H1 (cell line): ENCODE measurements at regions not wholly inside any gene's neighbourhood (a gene's known extent, or its start where the extent isn't known, plus 50 kb on each side); places are given as distances from the start of the nearest gene placed in this dataset.

Source experiments
- CTCF ChIA-PET: fragments of 300-600 bp; sonication (Branson Sonifier 250); formaldehyde crosslinking; loops from one replicate; lab custom pipeline; 2021; ENCODE audit not compliant: partially characterized antibody; lab: Charles Lee
- POLR2A ChIA-PET: fragments of 300-600 bp; sonication (Branson Sonifier 250); formaldehyde crosslinking; loops from one replicate; lab custom pipeline; 2021; ENCODE audit warnings: inconsistent platforms; ENCODE audit not compliant: partially characterized antibody; lab: Charles Lee
- DNase-seq, 2 experiments: peaks; one replicate each; pipeline versions ENCODE4 v3.0.0 to v3.0.0-alpha.2; 2010 to 2022; ENCODE audit warnings: low spot score in 2 of 2, low read depth in 1 of 2, mixed read lengths in 1 of 2
- FAIRE-seq: peaks from 2 replicates; lab custom pipeline; 2011; peaks lifted over from hg19 to GRCh38; lab: Jason Lieb, UNC
- H2AFZ ChIP-seq: 2 replicates; pipeline ENCODE4 v1.8.1; 2012; ENCODE audit warnings: low read length, inconsistent platforms
- H2AK5ac ChIP-seq: 2 replicates; pipeline ENCODE4 v1.6.1; 2013; ENCODE audit warnings: low read depth, low read length
- H2BK120ac ChIP-seq: replicated peaks from 2 replicates; pipeline ENCODE3; 2013; ENCODE audit warnings: low read depth, low read length, inconsistent platforms
- H2BK12ac ChIP-seq: 2 replicates; pipeline ENCODE4 v1.6.1; 2013; ENCODE audit warnings: low read depth, low read length
- H2BK15ac ChIP-seq: 2 replicates; pipeline ENCODE4 v1.6.1; 2013; ENCODE audit warnings: low read length
- H2BK20ac ChIP-seq: 2 replicates; pipeline ENCODE4 v1.6.1; 2013; ENCODE audit warnings: low read length
- H2BK5ac ChIP-seq: 2 replicates; pipeline ENCODE4 v1.6.1; 2013; ENCODE audit warnings: low read depth, low read length
- H3K14ac ChIP-seq: 2 replicates; pipeline ENCODE4 v1.6.1; 2013; ENCODE audit warnings: inconsistent platforms; ENCODE audit not compliant: insufficient read length
- H3K18ac ChIP-seq: 2 replicates; pipeline ENCODE4 v1.6.1; 2013; ENCODE audit warnings: low read length; ENCODE audit errors: extremely low read depth
- H3K23ac ChIP-seq: 2 replicates; pipeline ENCODE4 v1.6.1; 2013; ENCODE audit warnings: inconsistent platforms; ENCODE audit not compliant: insufficient read length
- H3K23me2 ChIP-seq: 2 replicates; pipeline ENCODE4 v1.6.1; 2013; ENCODE audit warnings: low read depth, low read length
- H3K27ac ChIP-seq: 2 replicates; pipeline ENCODE4 v1.6.1; 2011; ENCODE audit warnings: low read depth, low read length, inconsistent platforms
- H3K27me3 ChIP-seq, 4 experiments: replicated peaks in 1 of 4; 1 replicate in 1 of 4; 2 replicates in 3 of 4; pipeline versions ENCODE4 v1.6.1 to v1.8.1; 2011 to 2013; ENCODE audit warnings: low read length in 3 of 4, mild to moderate bottlenecking in 3 of 4, inconsistent platforms in 2 of 4, mixed read lengths in 2 of 4, moderate library complexity in 1 of 4; ENCODE audit not compliant: control insufficient read depth in 3 of 4, insufficient read depth in 3 of 4; ENCODE audit errors: extremely low read depth in 1 of 4
- H3K36me3 ChIP-seq, 4 experiments: 2 replicates each; pipeline versions ENCODE4 v1.6.1 to v1.8.1; 2011 to 2013; ENCODE audit warnings: mild to moderate bottlenecking in 4 of 4, low read length in 3 of 4, moderate library complexity in 2 of 4, control low read depth in 1 of 4, inconsistent platforms in 1 of 4; ENCODE audit not compliant: insufficient read depth in 4 of 4, control insufficient read depth in 2 of 4
- H3K4ac ChIP-seq: replicated peaks from 2 replicates; pipeline ENCODE3; 2013; ENCODE audit warnings: low read length, low read depth, mixed read lengths, inconsistent platforms; ENCODE audit not compliant: insufficient read length
- H3K4me1 ChIP-seq, 4 experiments: replicated peaks in 1 of 4; 1 replicate in 1 of 4; 2 replicates in 3 of 4; pipeline versions ENCODE4 v1.6.1 to v1.8.1; 2011 to 2013; ENCODE audit warnings: low read length in 3 of 4, inconsistent platforms in 2 of 4, mixed read lengths in 1 of 4; ENCODE audit not compliant: insufficient read depth in 4 of 4, control insufficient read depth in 3 of 4
- H3K4me2 ChIP-seq, 2 experiments: 2 replicates each; pipeline versions ENCODE4 v1.6.1 to v1.8.1; 2011 to 2013; ENCODE audit warnings: low read depth in 2 of 2, low read length in 2 of 2, control low read depth in 1 of 2, inconsistent platforms in 1 of 2, mild to moderate bottlenecking in 1 of 2; ENCODE audit not compliant: insufficient read depth in 1 of 2
- H3K4me3 ChIP-seq, 4 experiments: fragments of 200-600, 300-600 bp in 1 of 4; sonication (generic), shearing (Covaris generic), sonication (Bioruptor Twin) in 1 of 4; 2 replicates each; pipeline versions ENCODE4 v1.5.1 to v1.8.1; 2011 to 2016; ENCODE audit warnings: low read length in 4 of 4, low read depth in 3 of 4, control low read depth in 2 of 4, inconsistent platforms in 2 of 4, mild to moderate bottlenecking in 2 of 4, mixed read lengths in 1 of 4, moderate library complexity in 1 of 4; ENCODE audit not compliant: insufficient read depth in 2 of 4; ENCODE audit errors: extremely low read depth in 1 of 4
- H3K56ac ChIP-seq: replicated peaks from 2 replicates; pipeline ENCODE3; 2013; ENCODE audit warnings: low read depth, mild to moderate bottlenecking, mixed read lengths, low read length, inconsistent platforms; ENCODE audit not compliant: insufficient read length
- H3K79me1 ChIP-seq: 2 replicates; pipeline ENCODE4 v1.6.1; 2013; ENCODE audit warnings: low read depth, low read length, control low read depth
- H3K79me2 ChIP-seq, 2 experiments: 2 replicates each; pipeline versions ENCODE4 v1.6.1 to v1.8.1; 2012 to 2013; ENCODE audit warnings: low read length in 2 of 2, mild to moderate bottlenecking in 2 of 2, inconsistent platforms in 1 of 2; ENCODE audit not compliant: insufficient read depth in 2 of 2, control insufficient read depth in 1 of 2
- H3K9ac ChIP-seq, 4 experiments: replicated peaks in 1 of 4; 1 replicate in 1 of 4; 2 replicates in 3 of 4; pipeline versions ENCODE4 v1.6.1 to v1.8.1; 2011 to 2013; ENCODE audit warnings: low read depth in 3 of 4, low read length in 3 of 4, control low read depth in 2 of 4, mild to moderate bottlenecking in 2 of 4, moderate library complexity in 2 of 4, inconsistent platforms in 1 of 4; ENCODE audit errors: extremely low read depth in 1 of 4
- H3K9me3 ChIP-seq, 2 experiments: 2 replicates each; pipeline versions ENCODE4 v1.6.1 to v1.8.1; 2012 to 2013; ENCODE audit warnings: mild to moderate bottlenecking in 2 of 2, moderate library complexity in 2 of 2, control low read depth in 1 of 2, inconsistent platforms in 1 of 2, low read depth in 1 of 2, low read length in 1 of 2, mixed read lengths in 1 of 2; ENCODE audit not compliant: insufficient read depth in 2 of 2
- H4K20me1 ChIP-seq, 2 experiments: replicated peaks in 1 of 2; 2 replicates each; pipeline versions ENCODE3 to v1.8.1; 2011 to 2013; ENCODE audit warnings: inconsistent platforms in 2 of 2, low read length in 2 of 2, mild to moderate bottlenecking in 1 of 2; ENCODE audit not compliant: insufficient read depth in 2 of 2, control insufficient read depth in 1 of 2
- H4K5ac ChIP-seq: 2 replicates; pipeline ENCODE4 v1.6.1; 2013; ENCODE audit warnings: low read length, low read depth, mixed read lengths, inconsistent platforms; ENCODE audit not compliant: insufficient read length
- H4K8ac ChIP-seq: 2 replicates; pipeline ENCODE4 v1.8.0; 2013; ENCODE audit warnings: mild to moderate bottlenecking, moderate library complexity, low read length, inconsistent platforms; ENCODE audit not compliant: insufficient read depth; ENCODE audit errors: extremely low read depth
- H4K91ac ChIP-seq: replicated peaks from 2 replicates; pipeline ENCODE3; 2013; ENCODE audit warnings: low read length, mixed read lengths, inconsistent platforms; ENCODE audit not compliant: insufficient read length
- NRF1 ChIP-seq: IDR thresholded peaks from 2 replicates; pipeline ENCODE4 v1.6.1; 2011; ENCODE audit warnings: mild to moderate bottlenecking, low read depth, low read length, improper control_type of control experiment
- TCF12 ChIP-seq: IDR thresholded peaks from 2 replicates; pipeline ENCODE4 v1.6.1; 2011; ENCODE audit warnings: low read depth, mild to moderate bottlenecking, low read length
- TEAD4 ChIP-seq: IDR thresholded peaks from 2 replicates; pipeline ENCODE4 v1.6.1; 2012; ENCODE audit warnings: low read depth, low read length, inconsistent platforms, mixed read lengths
- ZNF274 ChIP-seq: IDR thresholded peaks from 2 replicates; pipeline ENCODE4 v1.7.0; 2012; ENCODE audit warnings: low read length, borderline replicate concordance; ENCODE audit errors: extremely low read depth
- WGBS, 2 experiments: shearing (Covaris generic) in 1 of 2; methylation state at CpG; one replicate each; pipeline versions ENCODE4 v1.1.6 to v1.1.7; 2013 to 2015; ENCODE audit warnings: low lambda C conversion rate in 2 of 2, mixed read lengths in 2 of 2, inconsistent platforms in 1 of 2, low coverage in 1 of 2, missing lambda C conversion rate in 1 of 2; ENCODE audit not compliant: insufficient replicate concordance in 2 of 2, insufficient coverage in 1 of 2, insufficient read length in 1 of 2; ENCODE audit errors: extremely low coverage in 1 of 2, missing lambda C conversion rate in 1 of 2; 5-methylcytosine and 5-hydroxymethylcytosine counted together

GRCh38 chr1:193313354-193314140 is 127.1 kb upstream of the B3GALT2 start:
- H2BK120ac ChIP-seq: no peak overlapping the region
- no peaks in the 10 kb centered on the region for H3K23me2 ChIP-seq
- H3K56ac ChIP-seq: no peak overlapping the region
- no peaks in the 10 kb centered on the region for H3K4me1 ChIP-seq
- DNase-seq (no peak), FAIRE-seq (no peak)
- no peaks in the 10 kb centered on the region for H3K79me2 ChIP-seq
- H3K79me1 ChIP-seq: no peaks in the 10 kb centered on the region
- H2BK12ac ChIP-seq: no peak overlapping the region
- H3K27me3 ChIP-seq: no peaks in the 10 kb centered on the region
- no peaks in the 10 kb centered on the region for H3K36me3 ChIP-seq
- ChIA-PET POLR2A (no interaction called here), CTCF (interaction anchor here (2.2 kb wide), 1 partner anchor 11 kb away, joined by 7 read pairs; no protein-coding TSS in a partner anchor)
- no peak overlapping the region for H2BK20ac ChIP-seq
- no peak overlapping the region for H2AK5ac ChIP-seq
- no peak overlapping the region for H3K4ac ChIP-seq
- H3K18ac ChIP-seq: no peak overlapping the region
- no peak overlapping the region for H2BK15ac ChIP-seq
- no peaks in the 10 kb centered on the region for H4K20me1 ChIP-seq
- no peak overlapping the region for H4K91ac ChIP-seq
- no peak overlapping the region for H3K9ac ChIP-seq
- no peaks in the 10 kb centered on the region for H3K9me3 ChIP-seq
- H3K4me3 ChIP-seq: no peak overlapping the region
- H2BK5ac ChIP-seq: no peak overlapping the region
- no peak overlapping the region for H3K27ac ChIP-seq
- WGBS, 2 experiments: 92% methylated on average over 15 of the region's 15 CpGs; no CpG with 5 or more reads in 1 of the 2 experiments
- H3K4me2 ChIP-seq: no peak overlapping the region
- no peak overlapping the region for H4K5ac ChIP-seq
- H4K8ac ChIP-seq: no peak overlapping the region
- no peak overlapping the region; the same call in 1 of the 2 replicates for H2AFZ ChIP-seq
- no peak overlapping the region for H3K23ac ChIP-seq
- H3K14ac ChIP-seq: no peak overlapping the region
- TF ChIP-seq TEAD4 (no peak), ZNF274 (no peak), TCF12 (no peak), NRF1 (no peak)
